ENCODE measurements at regions not wholly inside any gene's neighbourhood (a gene's known extent, or its start where the extent isn't known, plus 50 kb on each side); places are given as distances from the start of the nearest gene placed in this dataset.

DNA sequence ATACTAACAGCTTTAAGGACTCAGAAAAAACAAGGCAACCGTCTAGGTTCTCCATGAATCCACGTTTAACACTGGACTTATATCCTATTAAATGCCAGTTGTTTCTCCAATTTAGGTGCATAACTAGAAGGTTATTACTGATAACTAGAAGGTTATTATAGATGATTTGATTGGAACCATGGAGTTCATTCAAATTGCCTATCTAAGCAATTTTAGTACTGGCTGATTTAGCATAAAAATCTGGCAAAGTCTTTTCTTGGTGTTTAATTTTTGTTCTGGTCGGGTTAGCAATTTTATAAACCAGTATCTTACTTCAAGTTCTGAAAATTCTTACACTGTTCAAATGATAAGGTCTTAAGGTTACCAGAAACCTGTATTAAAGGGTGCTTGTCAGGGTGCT, 672.8 kb upstream of the GNPDA2 start:
- Histone ChIP-seq H3K27me3 (replicated peaks in 1 of 2; ENCODE audit: control insufficient read depth in 2 of 2, insufficient read depth in 2 of 2, low read length in 1 of 2) (no peaks in the 10 kb centered on the region), H4K20me1 (ENCODE audit: control insufficient read depth, insufficient read depth) (no peaks in the 10 kb centered on the region), H3K4me1 (ENCODE audit: control insufficient read depth, insufficient read depth, low read length) (no peaks in the 10 kb centered on the region), H3K27ac (ENCODE audit: control insufficient read depth, insufficient read depth) (no peak overlapping the region), H3K9me3 (replicated peaks; ENCODE audit: control insufficient read depth, insufficient read depth, low read length) (no peaks in the 10 kb centered on the region), H3K9ac (ENCODE audit: control insufficient read depth, insufficient read depth, low read length) (no peak overlapping the region), H2AFZ (ENCODE audit: control insufficient read depth, low read depth, low read length) (no peak overlapping the region), H3K36me3 (ENCODE audit: control insufficient read depth in 2 of 2, insufficient read depth in 2 of 2, low read length in 1 of 2) (no peaks in the 10 kb centered on the region), H3K4me3 (no peak overlapping the region), H3K79me2 (ENCODE audit: control insufficient read depth, insufficient read depth, low read length) (no peaks in the 10 kb centered on the region), H3K4me2 (ENCODE audit: control insufficient read depth, insufficient read depth) (no peak overlapping the region)
- ATAC-seq (no peak), DNase-seq (ENCODE audit: low read depth, low spot score) (no peak), FAIRE-seq (no peak)
- RAD21 ChIA-PET (ENCODE audit: unreplicated experiment): no interaction called here
- SMC1A ChIA-PET (ENCODE audit: uncharacterized antibody, unreplicated experiment): interaction anchor here (1.2 kb wide), 1 partner anchor 8 kb away, joined by 3 read pairs; no protein-coding TSS in a partner anchor
- POLR2A ChIA-PET: no interaction called here
- TF ChIP-seq RCOR1 (conservative IDR thresholded peaks at IDR 0.05; ENCODE audit: low read depth, low read length) (no peak), SPI1 (IDR thresholded peaks at IDR 0.05; ENCODE audit: borderline replicate concordance, insufficient read depth, low read depth, low read length) (no peak), POLR2A (IDR thresholded peaks at IDR 0.05; ENCODE audit: low read depth, low read length) (no peak), BCL11A (IDR thresholded peaks at IDR 0.05; ENCODE audit: low read depth, low read length) (no peak), CBFB (IDR thresholded peaks at IDR 0.05; ENCODE audit: low read depth) (no peak), CREB1 (IDR thresholded peaks at IDR 0.05; ENCODE audit: low read depth) (no peak), YY1 (IDR thresholded peaks at IDR 0.05; ENCODE audit: low read depth, low read length) (no peak), RBBP5 (conservative IDR thresholded peaks at IDR 0.05) (no peak), SREBF1 (IDR thresholded peaks at IDR 0.05; ENCODE audit: low read length) (no peak)
- TF ChIP-seq, protein P1, sequence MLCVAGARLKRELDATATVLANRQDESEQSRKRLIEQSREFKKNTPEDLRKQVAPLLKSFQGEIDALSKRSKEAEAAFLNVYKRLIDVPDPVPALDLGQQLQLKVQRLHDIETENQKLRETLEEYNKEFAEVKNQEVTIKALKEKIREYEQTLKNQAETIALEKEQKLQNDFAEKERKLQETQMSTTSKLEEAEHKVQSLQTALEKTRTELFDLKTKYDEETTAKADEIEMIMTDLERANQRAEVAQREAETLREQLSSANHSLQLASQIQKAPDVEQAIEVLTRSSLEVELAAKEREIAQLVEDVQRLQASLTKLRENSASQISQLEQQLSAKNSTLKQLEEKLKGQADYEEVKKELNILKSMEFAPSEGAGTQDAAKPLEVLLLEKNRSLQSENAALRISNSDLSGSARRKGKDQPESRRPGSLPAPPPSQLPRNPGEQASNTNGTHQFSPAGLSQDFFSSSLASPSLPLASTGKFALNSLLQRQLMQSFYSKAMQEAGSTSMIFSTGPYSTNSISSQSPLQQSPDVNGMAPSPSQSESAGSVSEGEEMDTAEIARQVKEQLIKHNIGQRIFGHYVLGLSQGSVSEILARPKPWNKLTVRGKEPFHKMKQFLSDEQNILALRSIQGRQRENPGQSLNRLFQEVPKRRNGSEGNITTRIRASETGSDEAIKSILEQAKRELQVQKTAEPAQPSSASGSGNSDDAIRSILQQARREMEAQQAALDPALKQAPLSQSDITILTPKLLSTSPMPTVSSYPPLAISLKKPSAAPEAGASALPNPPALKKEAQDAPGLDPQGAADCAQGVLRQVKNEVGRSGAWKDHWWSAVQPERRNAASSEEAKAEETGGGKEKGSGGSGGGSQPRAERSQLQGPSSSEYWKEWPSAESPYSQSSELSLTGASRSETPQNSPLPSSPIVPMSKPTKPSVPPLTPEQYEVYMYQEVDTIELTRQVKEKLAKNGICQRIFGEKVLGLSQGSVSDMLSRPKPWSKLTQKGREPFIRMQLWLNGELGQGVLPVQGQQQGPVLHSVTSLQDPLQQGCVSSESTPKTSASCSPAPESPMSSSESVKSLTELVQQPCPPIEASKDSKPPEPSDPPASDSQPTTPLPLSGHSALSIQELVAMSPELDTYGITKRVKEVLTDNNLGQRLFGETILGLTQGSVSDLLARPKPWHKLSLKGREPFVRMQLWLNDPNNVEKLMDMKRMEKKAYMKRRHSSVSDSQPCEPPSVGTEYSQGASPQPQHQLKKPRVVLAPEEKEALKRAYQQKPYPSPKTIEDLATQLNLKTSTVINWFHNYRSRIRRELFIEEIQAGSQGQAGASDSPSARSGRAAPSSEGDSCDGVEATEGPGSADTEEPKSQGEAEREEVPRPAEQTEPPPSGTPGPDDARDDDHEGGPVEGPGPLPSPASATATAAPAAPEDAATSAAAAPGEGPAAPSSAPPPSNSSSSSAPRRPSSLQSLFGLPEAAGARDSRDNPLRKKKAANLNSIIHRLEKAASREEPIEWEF (IDR thresholded peaks at IDR 0.05; ENCODE audit: insufficient replicate concordance, low read depth, low read length): no peak
- TF ChIP-seq, protein P2, sequence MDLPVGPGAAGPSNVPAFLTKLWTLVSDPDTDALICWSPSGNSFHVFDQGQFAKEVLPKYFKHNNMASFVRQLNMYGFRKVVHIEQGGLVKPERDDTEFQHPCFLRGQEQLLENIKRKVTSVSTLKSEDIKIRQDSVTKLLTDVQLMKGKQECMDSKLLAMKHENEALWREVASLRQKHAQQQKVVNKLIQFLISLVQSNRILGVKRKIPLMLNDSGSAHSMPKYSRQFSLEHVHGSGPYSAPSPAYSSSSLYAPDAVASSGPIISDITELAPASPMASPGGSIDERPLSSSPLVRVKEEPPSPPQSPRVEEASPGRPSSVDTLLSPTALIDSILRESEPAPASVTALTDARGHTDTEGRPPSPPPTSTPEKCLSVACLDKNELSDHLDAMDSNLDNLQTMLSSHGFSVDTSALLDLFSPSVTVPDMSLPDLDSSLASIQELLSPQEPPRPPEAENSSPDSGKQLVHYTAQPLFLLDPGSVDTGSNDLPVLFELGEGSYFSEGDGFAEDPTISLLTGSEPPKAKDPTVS (IDR thresholded peaks at IDR 0.05; ENCODE audit: low read depth, low read length): no peak
- 3% methylated on average over 3 of the region's 3 CpGs for WGBS (ENCODE audit: insufficient coverage, insufficient replicate concordance, low lambda C conversion rate, missing lambda C conversion rate)
- CTCF ChIA-PET: interaction anchor here (1.1 kb wide), 1 partner anchor 14 kb away, joined by 3 read pairs; no protein-coding TSS in a partner anchor
- no TSS peak for BruUV-seq (replicated peaks)
- in situ Hi-C loops (cut with MboI) (no loop called here), intact Hi-C loops (cut with micrococcal nuclease; ENCODE audit: unreplicated experiment) (no loop called here)

All from GM12878 (cell line).